Panc1 (cell line): ENCODE measurements at regions not wholly inside any gene's neighbourhood (a gene's known extent, or its start where the extent isn't known, plus 50 kb on each side); places are given as distances from the start of the nearest gene placed in this dataset.

Experiments used
- ATAC-seq: fragments of 200-7000 bp; cut with Tn5 transposase; 2 replicates; pipeline ENCODE4 v1.9.1; 2020; ENCODE audit warnings: mild to moderate bottlenecking, moderate library complexity
- BruUV-seq: library from RNA; stranded (reverse); fragments of 400-500 nt; replicated peaks from 2 replicates; lab custom pipeline; 2021; lab: Mats Ljungman, UMichigan
- CTCF ChIA-PET: fragments of 300-600 bp; sonication (Branson Sonifier 250); formaldehyde crosslinking; loops from one replicate; lab custom pipeline; 2022; ENCODE audit warnings: antibody characterized with exemption; lab: Charles Lee
- POLR2A ChIA-PET: fragments of 300-600 bp; sonication (Branson Sonifier 250); formaldehyde crosslinking; loops from one replicate; lab custom pipeline; 2022; ENCODE audit warnings: antibody characterized with exemption; lab: Charles Lee
- DNase-seq: peaks from one replicate; pipeline ENCODE4 v3.0.0-alpha.2; 2010; ENCODE audit warnings: low read depth, low spot score
- H3K27ac ChIP-seq: 2 replicates; pipeline ENCODE4 v1.5.1; 2011; ENCODE audit warnings: mild to moderate bottlenecking, low read length, inconsistent platforms
- H3K27me3 ChIP-seq: fragments of 200-500 bp; sonication (Bioruptor generic); 2 replicates; pipeline ENCODE4 v1.6.0; 2014; ENCODE audit warnings: low read length, inconsistent platforms; ENCODE audit not compliant: control insufficient read depth, insufficient read depth
- H3K36me3 ChIP-seq: fragments of 200-500 bp; sonication (Bioruptor generic); 2 replicates; pipeline ENCODE4 v1.5.1; 2014; ENCODE audit warnings: inconsistent platforms, mild to moderate bottlenecking, low read length, moderate library complexity; ENCODE audit not compliant: control insufficient read depth, insufficient read depth
- H3K4me1 ChIP-seq: 2 replicates; pipeline ENCODE4 v1.5.1; 2011; ENCODE audit warnings: inconsistent platforms, mild to moderate bottlenecking, low read length, moderate library complexity; ENCODE audit not compliant: control insufficient read depth, insufficient read depth
- H3K4me3 ChIP-seq, 2 experiments: 2 replicates each; pipeline ENCODE4 v1.5.1; 2011 to 2012; ENCODE audit warnings: low read depth in 2 of 2, low read length in 2 of 2, mild to moderate bottlenecking in 2 of 2, inconsistent platforms in 1 of 2, moderate library complexity in 1 of 2
- H3K9me3 ChIP-seq: fragments of 200-500 bp; sonication (Bioruptor generic); 2 replicates; pipeline ENCODE4 v1.5.1; 2014; ENCODE audit warnings: low read depth, mild to moderate bottlenecking, inconsistent platforms, low read length, moderate library complexity; ENCODE audit not compliant: control insufficient read depth, insufficient read depth
- CTCF ChIP-seq: fragments of 450-650 bp; IDR thresholded peaks from 2 replicates; pipeline ENCODE4 v1.5.1; 2017; ENCODE audit warnings: mild to moderate bottlenecking
- POLR2AphosphoS5 ChIP-seq: IDR thresholded peaks from 2 replicates; pipeline ENCODE4 v1.6.1; 2012; ENCODE audit warnings: mild to moderate bottlenecking, low read depth, low read length, moderate library complexity
- REST ChIP-seq, 2 experiments: IDR thresholded peaks; 2 replicates each; pipeline ENCODE4 v1.6.1; 2011 to 2012; ENCODE audit warnings: low read depth in 2 of 2, control low read depth in 1 of 2, low read length in 1 of 2, mild to moderate bottlenecking in 1 of 2, moderate library complexity in 1 of 2; ENCODE audit not compliant: insufficient read depth in 1 of 2
- SIN3A ChIP-seq: IDR thresholded peaks from 2 replicates; pipeline ENCODE4 v1.6.1; 2012; ENCODE audit warnings: low read depth, mild to moderate bottlenecking, low read length, moderate library complexity, borderline replicate concordance; ENCODE audit not compliant: insufficient read depth
- TCF7L2 ChIP-seq: IDR thresholded peaks from 2 replicates; pipeline ENCODE4 v1.6.1; 2011; ENCODE audit warnings: mild to moderate bottlenecking, low read depth, low read length, inconsistent platforms
- in situ Hi-C: cut with HindIII; loops from 2 replicates; pipeline ENCODE4 v1.10.0; 2016; ENCODE audit warnings: low sequenced_read_pairs, low pct_unique_long_range_greater_than_20kb
- intact Hi-C: fragments of 100-400 bp; cut with micrococcal nuclease; formaldehyde crosslinking; loops from one replicate; pipeline ENCODE4 v1.10.0; 2022; ENCODE audit not compliant: unreplicated experiment

GRCh38 chr14:71652368-71652767 lies 279.9 kb upstream of the RGS6 start:
- no peaks in the 10 kb centered on the region for H3K4me1 ChIP-seq
- POLR2A ChIA-PET = no interaction called here
- BruUV-seq = no TSS peak
- intact Hi-C loops = no loop called here
- CTCF ChIA-PET = no interaction called here
- in situ Hi-C loops = no loop called here
- ATAC-seq (no peak), DNase-seq (no peak)
- H3K4me3 ChIP-seq = no peak overlapping the region
- H3K27me3 ChIP-seq = no peaks in the 10 kb centered on the region
- no peaks in the 10 kb centered on the region; the same call in 1 of the 2 replicates for H3K9me3 ChIP-seq
- TF ChIP-seq TCF7L2 (no peak), POLR2AphosphoS5 (no peak), SIN3A (no peak), CTCF (no peak), REST (IDR thresholded peaks at IDR 0.05; ENCODE audit: insufficient read depth in 1 of 2, low read depth in 2 of 2, low read length in 1 of 2) (no peak)
- no peak overlapping the region for H3K27ac ChIP-seq
- no peaks in the 10 kb centered on the region for H3K36me3 ChIP-seq

- Histone ChIP-seq H3K27me3 (no peaks in the 10 kb centered on the region), H3K4me3 (no peak overlapping the region), H3K27ac (no peak overlapping the region), H3K4me1 (no peaks in the 10 kb centered on the region; the same call in 1 of the 2 replicates), H3K36me3 (no peaks in the 10 kb centered on the region), H3K9me3 (no peaks in the 10 kb centered on the region; the same call in 1 of the 2 replicates)
- BruUV-seq = no TSS peak
- ChIA-PET POLR2A (no interaction called here), CTCF (no interaction called here)
- intact Hi-C loops = no loop called here
- ATAC-seq (no peak), DNase-seq (no peak)
- TF ChIP-seq CTCF (no peak), SIN3A (no peak), POLR2AphosphoS5 (no peak), REST (IDR thresholded peaks at IDR 0.05; ENCODE audit: insufficient read depth in 1 of 2, low read depth in 2 of 2, low read length in 1 of 2) (no peak), TCF7L2 (no peak)
- in situ Hi-C loops = no loop called here
Observed at GRCh38 chr14:71654810-71655209, 277.4 kb upstream of the RGS6 start.
